ENCODE measurements at regions not wholly inside any gene's neighbourhood (a gene's known extent, or its start where the extent isn't known, plus 50 kb on each side); places are given as distances from the start of the nearest gene placed in this dataset.
"Not testable (repeated sequence)": the region's sequence is repeated elsewhere in the genome, so short reads cannot be mapped to it uniquely, and the experiment has no call there.

GRCh38 chr2:187610450-187610849, 56.2 kb upstream of the TFPI start:
- in situ Hi-C loops (cut with MboI; ENCODE audit: low sequenced_read_pairs in 4 of 4); DNase-seq; H3K27me3 ChIP-seq; H3K4me1 ChIP-seq; H3K4me3 ChIP-seq; ATAC-seq; H3K9me3 ChIP-seq; H3K27ac ChIP-seq; H3K36me3 ChIP-seq; intact Hi-C loops (cut with DNase I; ENCODE audit: low total_unique reads): not testable (repeated sequence)

- intact Hi-C loops (cut with DNase I; ENCODE audit: low total_unique reads) (no loop called here), in situ Hi-C loops (cut with MboI; ENCODE audit: low sequenced_read_pairs in 4 of 4) (no loop called here)
- DNase-seq: no peak
- TF ChIP-seq POLR2A (IDR thresholded peaks at IDR 0.05) (no peak), CTCF (IDR thresholded peaks at IDR 0.05 in 4 of 5, conservative IDR thresholded peaks at IDR 0.05 in 1 of 5) (no peak)
- Histone ChIP-seq H3K9me3 (no peaks in the 10 kb centered on the region), H3K27me3 (no peaks in the 10 kb centered on the region), H3K4me1 (peaks cover 8 to 9% of the 10 kb centered on the region in 2 donors), H3K36me3 (no peaks in the 10 kb centered on the region), H3K27ac (no peak overlapping the region), H3K4me3 (no peak overlapping the region)
- no peak for ATAC-seq
Observed at GRCh38 chr2:187612857-187613256, 58.6 kb upstream of the TFPI start.

- Histone ChIP-seq H3K27me3 (no peaks in the 10 kb centered on the region), H3K9me3 (no peaks in the 10 kb centered on the region), H3K27ac (no peak overlapping the region), H3K4me1 (peaks cover 10 to 11% of the 10 kb centered on the region in 2 donors), H3K4me3 (no peak overlapping the region), H3K36me3 (no peaks in the 10 kb centered on the region)
- no peak for ATAC-seq
- no peak for TF ChIP-seq CTCF (IDR thresholded peaks at IDR 0.05 in 4 of 5, conservative IDR thresholded peaks at IDR 0.05 in 1 of 5)
- no peak for DNase-seq
- in situ Hi-C loops (cut with MboI; ENCODE audit: low sequenced_read_pairs in 4 of 4) (no loop called here), intact Hi-C loops (cut with DNase I; ENCODE audit: low total_unique reads) (no loop called here)
Observed at GRCh38 chr2:187614756-187615155, 60.5 kb upstream of the TFPI start.

- Histone ChIP-seq H3K4me3 (no peak overlapping the region), H3K4me1 (peaks cover 10 to 11% of the 10 kb centered on the region in 2 donors), H3K9me3 (no peaks in the 10 kb centered on the region), H3K36me3 (no peaks in the 10 kb centered on the region), H3K27ac (no peak overlapping the region), H3K27me3 (no peaks in the 10 kb centered on the region)
- in situ Hi-C loops (cut with MboI; ENCODE audit: low sequenced_read_pairs in 4 of 4) (no loop called here), intact Hi-C loops (cut with DNase I; ENCODE audit: low total_unique reads) (no loop called here)
- no peak for DNase-seq
- TF ChIP-seq POLR2A (IDR thresholded peaks at IDR 0.05) (no peak), CTCF (IDR thresholded peaks at IDR 0.05 in 4 of 5, conservative IDR thresholded peaks at IDR 0.05 in 1 of 5) (no peak)
- no peak for ATAC-seq
Observed at GRCh38 chr2:187615364-187615763, 61.1 kb upstream of the TFPI start.

- no peak for ATAC-seq
- no peak for TF ChIP-seq CTCF (IDR thresholded peaks at IDR 0.05 in 4 of 5, conservative IDR thresholded peaks at IDR 0.05 in 1 of 5)
- TF ChIP-seq POLR2A (IDR thresholded peaks at IDR 0.05): no peak
- in situ Hi-C loops (cut with MboI; ENCODE audit: low sequenced_read_pairs in 4 of 4): no loop called here
Observed at GRCh38 chr2:187615902-187616301, 61.7 kb upstream of the TFPI start.

More at GRCh38 chr2:187615902-187616301, 61.7 kb upstream of the TFPI start:
- Histone ChIP-seq H3K27ac (no peak overlapping the region), H3K4me1 (peaks cover 10 to 11% of the 10 kb centered on the region in 2 donors), H3K27me3 (no peaks in the 10 kb centered on the region), H3K4me3 (no peak overlapping the region), H3K9me3 (no peaks in the 10 kb centered on the region), H3K36me3 (no peaks in the 10 kb centered on the region)
- DNase-seq: no peak
- intact Hi-C loops (cut with DNase I; ENCODE audit: low total_unique reads): no loop called here

Measured in gastrocnemius medialis (tissue), 4 donors.